Endothelial cell of umbilical vein (primary cell): ENCODE measurements at regions not wholly inside any gene's neighbourhood (a gene's known extent, or its start where the extent isn't known, plus 50 kb on each side); places are given as distances from the start of the nearest gene placed in this dataset.

Experiments
- BruUV-seq: library from RNA; stranded (reverse); fragments of 400-500 nt; replicated peaks from 2 replicates; lab custom pipeline; 2021; lab: Mats Ljungman, UMichigan
- CTCF ChIA-PET: fragments of 300-600, 350-600 bp; sonication (Branson Sonifier 250); formaldehyde crosslinking; loops from one replicate; lab custom pipeline; 2021; ENCODE audit warnings: antibody characterized with exemption, inconsistent platforms; lab: Charles Lee
- POLR2A ChIA-PET: fragments of 300-600, 350-600 bp; sonication (Branson Sonifier 250); formaldehyde crosslinking; loops from one replicate; lab custom pipeline; 2021; ENCODE audit warnings: antibody characterized with exemption, inconsistent platforms; lab: Charles Lee
- DNase-seq: peaks from one replicate; pipeline ENCODE4 v3.0.0-alpha.2; 2011; ENCODE audit warnings: low read depth, low spot score
- FAIRE-seq: peaks from 2 replicates; lab custom pipeline; 2011; peaks lifted over from hg19 to GRCh38; lab: Jason Lieb, UNC
- H2AFZ ChIP-seq: 2 replicates; pipeline ENCODE4 v1.6.0; 2012; ENCODE audit warnings: low read depth, low read length, control low read depth, inconsistent platforms
- H3K27ac ChIP-seq: 2 replicates; pipeline ENCODE4 v1.5.1; 2011; ENCODE audit warnings: low read depth, mild to moderate bottlenecking, control low read depth, low read length, moderate library complexity; ENCODE audit not compliant: insufficient read depth
- H3K27me3 ChIP-seq, 2 experiments: 2 replicates each; pipeline versions ENCODE4 v1.6.0 to v1.6.1; 2011; ENCODE audit warnings: low read length in 2 of 2, mixed read lengths in 1 of 2; ENCODE audit not compliant: control insufficient read depth in 2 of 2, insufficient read depth in 2 of 2
- H3K36me3 ChIP-seq, 2 experiments: 2 replicates in 1 of 2; 3 replicates in 1 of 2; pipeline ENCODE4 v1.5.1; 2011; ENCODE audit warnings: low read length in 2 of 2, mild to moderate bottlenecking in 1 of 2, moderate library complexity in 1 of 2; ENCODE audit not compliant: control insufficient read depth in 2 of 2, insufficient read depth in 2 of 2; ENCODE audit errors: extremely low read depth in 1 of 2
- H3K4me1 ChIP-seq: 3 replicates; pipeline ENCODE4 v1.5.1; 2011; ENCODE audit warnings: mild to moderate bottlenecking, low read length; ENCODE audit not compliant: control insufficient read depth, insufficient read depth; ENCODE audit errors: extremely low read depth
- H3K4me2 ChIP-seq: 2 replicates; pipeline ENCODE4 v1.6.1; 2011; ENCODE audit warnings: low read length, control low read depth, mixed read lengths; ENCODE audit not compliant: insufficient read depth
- H3K4me3 ChIP-seq, 3 experiments: fragments of 200-600 bp in 1 of 3; sonication (generic), shearing (Covaris generic) in 1 of 3; replicated peaks in 1 of 3; 2 replicates each; pipeline ENCODE4 v1.5.1; 2011 to 2016; ENCODE audit warnings: control low read depth in 3 of 3, low read length in 3 of 3, mild to moderate bottlenecking in 2 of 3, inconsistent platforms in 1 of 3, low read depth in 1 of 3, moderate library complexity in 1 of 3; ENCODE audit not compliant: insufficient read depth in 1 of 3
- H3K79me2 ChIP-seq: 2 replicates; pipeline ENCODE4 v1.6.0; 2012; ENCODE audit warnings: low read length, inconsistent platforms; ENCODE audit not compliant: control insufficient read depth, insufficient read depth
- H3K9ac ChIP-seq: replicated peaks from 2 replicates; pipeline ENCODE3; 2011; ENCODE audit warnings: low read length, control low read depth; ENCODE audit not compliant: insufficient read depth; ENCODE audit errors: extremely low read depth
- H3K9me1 ChIP-seq: replicated peaks from 3 replicates; pipeline ENCODE4 v1.6.0; 2011; ENCODE audit warnings: mild to moderate bottlenecking, low read length; ENCODE audit not compliant: control insufficient read depth, insufficient read depth; ENCODE audit errors: extremely low read depth
- H3K9me3 ChIP-seq: replicated peaks from 2 replicates; pipeline ENCODE4 v1.5.1; 2012; ENCODE audit warnings: low read length, inconsistent platforms; ENCODE audit not compliant: control insufficient read depth, insufficient read depth
- H4K20me1 ChIP-seq: replicated peaks from 2 replicates; pipeline ENCODE3; 2011; ENCODE audit warnings: mild to moderate bottlenecking, low read length; ENCODE audit not compliant: control insufficient read depth, insufficient read depth; ENCODE audit errors: extremely low read depth
- EZH2 ChIP-seq: IDR thresholded peaks from 2 replicates; pipeline ENCODE4 v1.6.1; 2012; ENCODE audit warnings: borderline replicate concordance, low read depth, mild to moderate bottlenecking, moderate library complexity, low read length, inconsistent platforms; ENCODE audit not compliant: severe bottlenecking
- FOS ChIP-seq: IDR thresholded peaks from 2 replicates; pipeline ENCODE4 v1.6.1; 2011; ENCODE audit warnings: mild to moderate bottlenecking, low read length, moderate library complexity, borderline replicate concordance; ENCODE audit not compliant: insufficient read depth
- GATA2 ChIP-seq: IDR thresholded peaks from 2 replicates; pipeline ENCODE4 v1.7.0; 2011; ENCODE audit warnings: low read depth, mild to moderate bottlenecking, moderate library complexity, mixed read lengths, low read length; ENCODE audit not compliant: insufficient read length, insufficient read depth
- JUN ChIP-seq: IDR thresholded peaks from 2 replicates; pipeline ENCODE4 v1.6.1; 2011; ENCODE audit warnings: borderline replicate concordance, low read depth; ENCODE audit not compliant: insufficient read length, insufficient read depth
- MYC ChIP-seq: IDR thresholded peaks from one replicate; pipeline ENCODE4 v1.6.1; 2011; ENCODE audit warnings: mild to moderate bottlenecking, low read depth, low read length
- POLR2A ChIP-seq: IDR thresholded peaks from 2 replicates; pipeline ENCODE4 v1.6.1; 2012; ENCODE audit warnings: low read depth, mild to moderate bottlenecking, control low read depth, low read length
- POLR2AphosphoS5 ChIP-seq: IDR thresholded peaks from 2 replicates; pipeline ENCODE4 v1.6.1; 2012; ENCODE audit warnings: low read depth, mild to moderate bottlenecking, control low read depth, low read length, moderate library complexity; ENCODE audit not compliant: insufficient read depth
- dilution Hi-C: fragments of 300-500 bp; cut with MboI; formaldehyde crosslinking; loops from one replicate; pipeline ENCODE4 v1.15.0; 2019; ENCODE audit warnings: low sequenced_read_pairs; ENCODE audit not compliant: extremely low pct_ligation_motif_present
- intact Hi-C: fragments of 100-400 bp; cut with micrococcal nuclease; formaldehyde crosslinking; loops from one replicate; pipeline ENCODE4 v1.10.0; 2022
- TF ChIP-seq, protein P1 (sequence below): IDR thresholded peaks from 2 replicates; pipeline ENCODE4 v1.6.1; 2011; ENCODE audit not compliant: insufficient read depth, insufficient read length
- TF ChIP-seq, protein P2 (sequence below), 2 donors: IDR thresholded peaks; 1 replicate in 1 of 2; 2 replicates in 1 of 2; pipeline ENCODE4 v1.5.1; 2011; ENCODE audit warnings: low read length in 2 of 2, mild to moderate bottlenecking in 2 of 2, moderate library complexity in 2 of 2, control low read depth in 1 of 2, inconsistent platforms in 1 of 2, low read depth in 1 of 2; ENCODE audit not compliant: insufficient read depth in 1 of 2; ENCODE audit errors: extremely low read depth in 1 of 2

DNA sequence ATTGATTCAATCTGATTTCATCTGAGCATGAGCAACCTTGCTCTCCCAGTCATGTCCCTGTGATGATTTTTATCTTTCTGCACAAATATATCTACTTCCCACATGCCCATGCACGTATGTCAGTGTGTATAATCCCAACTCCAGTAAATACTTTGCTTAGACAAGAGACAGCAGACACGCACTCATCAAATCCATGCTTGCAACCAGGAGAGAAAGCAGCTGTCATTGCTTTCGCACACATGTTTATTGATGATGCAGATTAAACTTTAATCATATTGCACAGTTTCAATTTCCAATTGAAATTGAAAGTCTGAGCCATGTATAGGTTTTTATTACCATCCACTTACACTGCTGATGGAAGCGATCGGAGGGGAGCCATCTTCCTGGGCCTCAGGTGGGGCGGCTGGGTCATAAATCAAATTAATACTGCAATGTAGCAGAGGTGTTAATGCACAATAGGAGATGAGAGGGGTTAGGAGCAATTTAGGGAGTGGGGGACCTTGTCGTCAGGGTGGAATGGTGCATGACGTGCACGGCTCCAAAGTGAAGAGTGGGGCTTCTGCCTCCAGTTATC is 68.6 kb upstream of the SRRM4 start:
- POLR2A ChIA-PET = no interaction called here
- H3K4me2 ChIP-seq = no peak overlapping the region
- DNase-seq (no peak), FAIRE-seq (no peak)
- BruUV-seq = no TSS peak
- no peak for TF ChIP-seq MYC
- no peak for TF ChIP-seq JUN
- no peak for TF ChIP-seq POLR2AphosphoS5
- TF ChIP-seq GATA2 = no peak
- no peak for TF ChIP-seq EZH2
- TF ChIP-seq, protein P1, sequence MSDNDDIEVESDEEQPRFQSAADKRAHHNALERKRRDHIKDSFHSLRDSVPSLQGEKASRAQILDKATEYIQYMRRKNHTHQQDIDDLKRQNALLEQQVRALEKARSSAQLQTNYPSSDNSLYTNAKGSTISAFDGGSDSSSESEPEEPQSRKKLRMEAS = no peak
- no peak for TF ChIP-seq POLR2A
- no peak for TF ChIP-seq FOS
- TF ChIP-seq, protein P2, sequence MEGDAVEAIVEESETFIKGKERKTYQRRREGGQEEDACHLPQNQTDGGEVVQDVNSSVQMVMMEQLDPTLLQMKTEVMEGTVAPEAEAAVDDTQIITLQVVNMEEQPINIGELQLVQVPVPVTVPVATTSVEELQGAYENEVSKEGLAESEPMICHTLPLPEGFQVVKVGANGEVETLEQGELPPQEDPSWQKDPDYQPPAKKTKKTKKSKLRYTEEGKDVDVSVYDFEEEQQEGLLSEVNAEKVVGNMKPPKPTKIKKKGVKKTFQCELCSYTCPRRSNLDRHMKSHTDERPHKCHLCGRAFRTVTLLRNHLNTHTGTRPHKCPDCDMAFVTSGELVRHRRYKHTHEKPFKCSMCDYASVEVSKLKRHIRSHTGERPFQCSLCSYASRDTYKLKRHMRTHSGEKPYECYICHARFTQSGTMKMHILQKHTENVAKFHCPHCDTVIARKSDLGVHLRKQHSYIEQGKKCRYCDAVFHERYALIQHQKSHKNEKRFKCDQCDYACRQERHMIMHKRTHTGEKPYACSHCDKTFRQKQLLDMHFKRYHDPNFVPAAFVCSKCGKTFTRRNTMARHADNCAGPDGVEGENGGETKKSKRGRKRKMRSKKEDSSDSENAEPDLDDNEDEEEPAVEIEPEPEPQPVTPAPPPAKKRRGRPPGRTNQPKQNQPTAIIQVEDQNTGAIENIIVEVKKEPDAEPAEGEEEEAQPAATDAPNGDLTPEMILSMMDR (IDR thresholded peaks at IDR 0.05; ENCODE audit: extremely low read depth in 1 of 2, insufficient read depth in 1 of 2, low read depth in 1 of 2, low read length in 2 of 2) = no peak
- no peaks in the 10 kb centered on the region for H4K20me1 ChIP-seq
- H3K9ac ChIP-seq = no peak overlapping the region
- dilution Hi-C loops (no loop called here), intact Hi-C loops (no loop called here)
- H3K4me3 ChIP-seq = no peak overlapping the region
- CTCF ChIA-PET = interaction anchor here (1.7 kb wide), 1 partner anchor 10 kb away, joined by 3 read pairs; no protein-coding TSS in a partner anchor
- H3K4me1 ChIP-seq = no peaks in the 10 kb centered on the region
- H2AFZ ChIP-seq = no peak overlapping the region
- H3K9me1 ChIP-seq = no peaks in the 10 kb centered on the region
- H3K27ac ChIP-seq = no peak overlapping the region
- no peaks in the 10 kb centered on the region for H3K79me2 ChIP-seq
- H3K27me3 ChIP-seq = no peaks in the 10 kb centered on the region
- no peaks in the 10 kb centered on the region for H3K36me3 ChIP-seq
- H3K9me3 ChIP-seq = peaks cover 3% of the 10 kb centered on the region
